Fibroblast of lung (primary cell): ENCODE measurements at regions not wholly inside any gene's neighbourhood (a gene's known extent, or its start where the extent isn't known, plus 50 kb on each side); places are given as distances from the start of the nearest gene placed in this dataset.

Experiments used
- CTCF ChIP-seq, 2 donors: IDR thresholded peaks in 1 of 2; conservative IDR thresholded peaks in 1 of 2; 1 replicate in 1 of 2; 2 replicates in 1 of 2; pipeline ENCODE4 v1.5.1; 2011 to 2012; ENCODE audit warnings: low read length in 2 of 2, control low read depth in 1 of 2, inconsistent platforms in 1 of 2, low read depth in 1 of 2, mild to moderate bottlenecking in 1 of 2
- EZH2 ChIP-seq: IDR thresholded peaks from 2 replicates; pipeline ENCODE4 v1.5.1; 2012; ENCODE audit warnings: low read length, control low read depth, mild to moderate bottlenecking; ENCODE audit errors: missing control alignments

- TF ChIP-seq CTCF (conservative IDR thresholded peaks at IDR 0.05 in 1 of 2, IDR thresholded peaks at IDR 0.05 in 1 of 2; ENCODE audit: low read depth in 1 of 2, low read length in 2 of 2) (no peak), EZH2 (no peak)
Measured at GRCh38 chr1:30597711-30598110, 125.7 kb downstream of the MATN1 start.
